ENCODE measurements at regions not wholly inside any gene's neighbourhood (a gene's known extent, or its start where the extent isn't known, plus 50 kb on each side); places are given as distances from the start of the nearest gene placed in this dataset.

- DNase-seq: no peak
These were observed 394.2 kb downstream of the FGF9 start for GRCh38 chr13:22064854-22065620.

GRCh38 chr13:22073718-22074117 is 402.8 kb downstream of the FGF9 start:
- no peak for DNase-seq

- DNase-seq: no peak
These were observed 403.5 kb downstream of the FGF9 start for GRCh38 chr13:22074403-22074802.

GRCh38 chr13:22076658-22077057 is 405.8 kb downstream of the FGF9 start:
- no peak for DNase-seq

- no peak for DNase-seq
These were observed 406.4 kb downstream of the FGF9 start for GRCh38 chr13:22077205-22077683.

GRCh38 chr13:22077764-22078163 is 406.9 kb downstream of the FGF9 start:
- no peak for DNase-seq

GRCh38 chr13:22079961-22080360 is 409.1 kb downstream of the FGF9 start:
- DNase-seq: no peak

GRCh38 chr13:22080832-22081231 is 410.0 kb downstream of the FGF9 start:
- DNase-seq: no peak

- no peak for DNase-seq
These were observed 410.6 kb downstream of the FGF9 start for GRCh38 chr13:22081430-22081829.

- DNase-seq: no peak
These were observed 411.2 kb downstream of the FGF9 start for GRCh38 chr13:22082030-22082429.

- no peak for DNase-seq
These were observed 411.7 kb downstream of the FGF9 start for GRCh38 chr13:22082437-22083100.

- no peak for DNase-seq
These were observed 414.1 kb downstream of the FGF9 start for GRCh38 chr13:22085001-22085400.

- peak; percentile 81 for DNase-seq
These were observed 415.9 kb downstream of the FGF9 start for GRCh38 chr13:22086597-22087330.

GRCh38 chr13:22090106-22090505 is 419.2 kb downstream of the FGF9 start:
- no peak for DNase-seq

GRCh38 chr13:22091222-22091970 is 420.5 kb downstream of the FGF9 start:
- DNase-seq: peak; percentile 91

GRCh38 chr13:22091971-22092300 is 421.1 kb downstream of the FGF9 start:
- no peak for DNase-seq

- DNase-seq: peak; percentile 83
These were observed 422.1 kb downstream of the FGF9 start for GRCh38 chr13:22092791-22093560.

GRCh38 chr13:22095794-22096193 is 424.9 kb downstream of the FGF9 start:
- no peak for DNase-seq

- no peak for DNase-seq
These were observed 428.7 kb downstream of the FGF9 start for GRCh38 chr13:22099585-22099984.

GRCh38 chr13:22102271-22102670 is 431.4 kb downstream of the FGF9 start:
- peak; percentile 47 for DNase-seq

- peak; percentile 52 for DNase-seq
These were observed 432.5 kb downstream of the FGF9 start for GRCh38 chr13:22103046-22104027.
